ENCODE measurements at regions not wholly inside any gene's neighbourhood (a gene's known extent, or its start where the extent isn't known, plus 50 kb on each side); places are given as distances from the start of the nearest gene placed in this dataset.

- no peaks in the 10 kb centered on the region for H3K36me3 Mint-ChIP-seq (ENCODE audit: low read depth)
- H3K27me3 Mint-ChIP-seq: no peaks in the 10 kb centered on the region
- no peak for DNase-seq
- CTCF ChIA-PET: no interaction called here
- no peaks in the 10 kb centered on the region for H3K4me1 Mint-ChIP-seq
- intact Hi-C loops (cut with micrococcal nuclease): no loop called here
- H3K27ac Mint-ChIP-seq: no peak overlapping the region
- peaks cover 2% of the 10 kb centered on the region for H3K9me3 Mint-ChIP-seq
- no peak for TF ChIP-seq CTCF (IDR thresholded peaks at IDR 0.05)
- no peak overlapping the region for H3K4me3 Mint-ChIP-seq
- POLR2A ChIA-PET: no interaction called here
- ATAC-seq (ENCODE audit: low read depth): no peak
These were observed 159.4 kb downstream of the HS3ST3A1 start for GRCh38 chr17:13442361-13442760.

- H3K9me3 Mint-ChIP-seq: peaks cover 4% of the 10 kb centered on the region
- DNase-seq (no peak), ATAC-seq (ENCODE audit: low read depth) (no peak)
- H3K27ac Mint-ChIP-seq: no peak overlapping the region
- TF ChIP-seq CTCF (IDR thresholded peaks at IDR 0.05): no peak
- intact Hi-C loops (cut with micrococcal nuclease): no loop called here
- POLR2A ChIA-PET: no interaction called here
- no peak overlapping the region for H3K4me3 Mint-ChIP-seq
- no peaks in the 10 kb centered on the region for H3K27me3 Mint-ChIP-seq
- CTCF ChIA-PET: no interaction called here
- no peaks in the 10 kb centered on the region for H3K4me1 Mint-ChIP-seq
- H3K36me3 Mint-ChIP-seq (ENCODE audit: low read depth): no peaks in the 10 kb centered on the region
These were observed 159.9 kb downstream of the HS3ST3A1 start for GRCh38 chr17:13441873-13442272.

GRCh38 chr17:13437966-13438779, 163.6 kb downstream of the HS3ST3A1 start:
- no peak overlapping the region for H3K27ac Mint-ChIP-seq
- TF ChIP-seq CTCF (IDR thresholded peaks at IDR 0.05): no peak
- ChIA-PET POLR2A (no interaction called here), CTCF (no interaction called here)
- H3K9me3 Mint-ChIP-seq: peaks cover 2% of the 10 kb centered on the region
- no peaks in the 10 kb centered on the region for H3K27me3 Mint-ChIP-seq
- ATAC-seq (ENCODE audit: low read depth) (no peak), DNase-seq (no peak)
- no peaks in the 10 kb centered on the region for H3K4me1 Mint-ChIP-seq
- intact Hi-C loops (cut with micrococcal nuclease): no loop called here
- H3K4me3 Mint-ChIP-seq: no peak overlapping the region
- H3K36me3 Mint-ChIP-seq (ENCODE audit: low read depth): no peaks in the 10 kb centered on the region

- CTCF ChIA-PET: no interaction called here
- POLR2A ChIA-PET: no interaction called here
- ATAC-seq (ENCODE audit: low read depth): no peak
- Mint-ChIP-seq H3K27ac (no peak overlapping the region), H3K27me3 (no peaks in the 10 kb centered on the region), H3K4me3 (no peak overlapping the region), H3K9me3 (peaks cover 4% of the 10 kb centered on the region), H3K36me3 (ENCODE audit: low read depth) (no peaks in the 10 kb centered on the region), H3K4me1 (no peaks in the 10 kb centered on the region)
- TF ChIP-seq CTCF (IDR thresholded peaks at IDR 0.05): no peak
- intact Hi-C loops (cut with micrococcal nuclease): no loop called here
- no peak for DNase-seq
These were observed 166.5 kb downstream of the HS3ST3A1 start for GRCh38 chr17:13435230-13435629.

GRCh38 chr17:13429201-13429600, 172.5 kb downstream of the HS3ST3A1 start:
- Mint-ChIP-seq H3K27ac (no peak overlapping the region), H3K36me3 (ENCODE audit: low read depth) (no peaks in the 10 kb centered on the region), H3K4me1 (no peaks in the 10 kb centered on the region), H3K27me3 (no peaks in the 10 kb centered on the region), H3K9me3 (peaks cover 2% of the 10 kb centered on the region), H3K4me3 (no peak overlapping the region)
- ChIA-PET CTCF (no interaction called here), POLR2A (no interaction called here)
- intact Hi-C loops (cut with micrococcal nuclease): no loop called here
- DNase-seq (no peak), ATAC-seq (ENCODE audit: low read depth) (no peak)
- no peak for TF ChIP-seq CTCF (IDR thresholded peaks at IDR 0.05)

Measured in activated B cell treated with CpG ODN at 0.5 μM for 24 hours (primary cell).